Mesothelial cell of epicardium (in vitro differentiated cells): ENCODE measurements at regions not wholly inside any gene's neighbourhood (a gene's known extent, or its start where the extent isn't known, plus 50 kb on each side); places are given as distances from the start of the nearest gene placed in this dataset.
"Not testable (repeated sequence)": the region's sequence is repeated elsewhere in the genome, so short reads cannot be mapped to it uniquely, and the experiment has no call there.

Experiments
- DNase-seq, 2 experiments: peaks; one replicate each; pipeline ENCODE4 v3.0.0; 2021; ENCODE audit warnings: low spot score in 2 of 2; ENCODE audit not compliant: unreplicated experiment in 2 of 2
- H3K27ac Mint-ChIP-seq: 2 replicates; pipeline ENCODE4 v1.8.0; 2021; ENCODE audit warnings: mixed read lengths
- H3K27me3 Mint-ChIP-seq: 2 replicates; pipeline ENCODE4 v1.8.0; 2021; ENCODE audit warnings: low read depth, mixed read lengths
- H3K36me3 Mint-ChIP-seq: 2 replicates; pipeline ENCODE4 v1.8.0; 2021; ENCODE audit warnings: mixed read lengths
- H3K4me1 Mint-ChIP-seq: 2 replicates; pipeline ENCODE4 v1.8.0; 2021; ENCODE audit warnings: mixed read lengths
- H3K4me3 Mint-ChIP-seq: 2 replicates; pipeline ENCODE4 v1.8.0; 2021; ENCODE audit warnings: mild to moderate bottlenecking, moderate library complexity, mixed read lengths
- H3K9me3 Mint-ChIP-seq: 2 replicates; pipeline ENCODE4 v1.8.0; 2021; ENCODE audit warnings: mixed read lengths
- CTCF ChIP-seq: fragments of 200-600 bp; sonication (generic); IDR thresholded peaks from one replicate; pipeline ENCODE4 v1.5.0; 2021; ENCODE audit warnings: antibody characterized with exemption; ENCODE audit not compliant: unreplicated experiment

DNA sequence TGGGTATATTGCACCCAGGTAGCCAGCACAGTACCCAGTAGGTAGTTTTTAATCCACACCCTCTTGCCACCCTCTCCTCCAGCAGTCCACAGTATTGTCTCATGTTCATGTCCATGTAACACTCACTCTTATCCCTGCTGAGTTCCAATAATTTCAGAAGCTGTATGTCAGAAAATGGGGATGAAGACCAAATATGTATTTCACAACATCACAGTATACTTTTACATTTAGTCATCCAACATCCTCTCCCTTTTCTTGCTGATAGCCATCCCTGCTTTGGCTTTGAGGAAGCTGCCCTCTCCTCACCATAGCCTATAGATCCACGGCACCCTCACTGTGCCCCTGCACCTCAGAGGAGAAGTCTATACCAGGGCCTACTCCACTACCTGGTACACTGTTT is 126.0 kb upstream of the LDB2 start:
- no peak overlapping the region for H3K4me3 Mint-ChIP-seq
- no peaks in the 10 kb centered on the region for H3K9me3 Mint-ChIP-seq
- no peaks in the 10 kb centered on the region for H3K36me3 Mint-ChIP-seq
- H3K4me1 Mint-ChIP-seq, result no peaks in the 10 kb centered on the region
- H3K27ac Mint-ChIP-seq, result no peak overlapping the region
- H3K27me3 Mint-ChIP-seq, result peaks cover 6% of the 10 kb centered on the region
- TF ChIP-seq CTCF, result no peak
- DNase-seq, result no peak

GRCh38 chr4:17020901-17021300 is 122.5 kb upstream of the LDB2 start:
- H3K27ac Mint-ChIP-seq, result no peak overlapping the region
- no peaks in the 10 kb centered on the region for H3K4me1 Mint-ChIP-seq
- peaks cover 6% of the 10 kb centered on the region for H3K27me3 Mint-ChIP-seq
- TF ChIP-seq CTCF, result no peak
- DNase-seq, result no peak
- H3K4me3 Mint-ChIP-seq, result no peak overlapping the region
- no peaks in the 10 kb centered on the region for H3K9me3 Mint-ChIP-seq
- H3K36me3 Mint-ChIP-seq, result no peaks in the 10 kb centered on the region

DNA sequence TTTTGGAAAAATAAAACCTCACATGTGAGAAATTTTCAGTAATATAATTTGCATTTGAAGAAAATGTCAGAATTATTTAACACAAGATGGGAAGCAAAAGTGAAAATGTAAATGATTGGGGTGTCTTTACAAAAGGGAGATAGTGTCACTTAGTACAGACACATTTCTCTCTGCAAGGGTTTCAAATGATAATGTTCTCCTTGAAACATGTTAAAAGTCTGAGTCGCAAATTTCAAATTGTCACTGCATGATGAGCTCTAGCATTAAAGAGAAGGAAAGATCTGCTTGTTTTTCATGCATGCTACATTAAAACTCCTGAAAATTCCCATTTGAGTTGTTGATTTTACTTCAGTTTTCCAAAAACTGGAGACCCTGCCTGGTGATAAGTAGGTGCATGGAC is 122.0 kb upstream of the LDB2 start:
- Mint-ChIP-seq H3K27ac (no peak overlapping the region), H3K27me3 (peaks cover 6% of the 10 kb centered on the region), H3K4me3 (no peak overlapping the region), H3K36me3 (no peaks in the 10 kb centered on the region), H3K4me1 (no peaks in the 10 kb centered on the region), H3K9me3 (no peaks in the 10 kb centered on the region)
- no peak for TF ChIP-seq CTCF
- no peak for DNase-seq

GRCh38 chr4:17018621-17019020 is 120.2 kb upstream of the LDB2 start:
- DNase-seq, H3K36me3 Mint-ChIP-seq, H3K4me1 Mint-ChIP-seq, H3K27me3 Mint-ChIP-seq, H3K27ac Mint-ChIP-seq, H3K4me3 Mint-ChIP-seq, H3K9me3 Mint-ChIP-seq: not testable (repeated sequence)

GRCh38 chr4:17018013-17018412 is 119.6 kb upstream of the LDB2 start:
- no peak for DNase-seq
- no peaks in the 10 kb centered on the region for H3K36me3 Mint-ChIP-seq
- H3K4me1 Mint-ChIP-seq, result no peaks in the 10 kb centered on the region
- H3K27me3 Mint-ChIP-seq, result peaks cover 6% of the 10 kb centered on the region
- no peak overlapping the region for H3K27ac Mint-ChIP-seq
- no peak overlapping the region for H3K4me3 Mint-ChIP-seq
- TF ChIP-seq CTCF, result no peak
- H3K9me3 Mint-ChIP-seq, result peaks cover 8% of the 10 kb centered on the region

DNA sequence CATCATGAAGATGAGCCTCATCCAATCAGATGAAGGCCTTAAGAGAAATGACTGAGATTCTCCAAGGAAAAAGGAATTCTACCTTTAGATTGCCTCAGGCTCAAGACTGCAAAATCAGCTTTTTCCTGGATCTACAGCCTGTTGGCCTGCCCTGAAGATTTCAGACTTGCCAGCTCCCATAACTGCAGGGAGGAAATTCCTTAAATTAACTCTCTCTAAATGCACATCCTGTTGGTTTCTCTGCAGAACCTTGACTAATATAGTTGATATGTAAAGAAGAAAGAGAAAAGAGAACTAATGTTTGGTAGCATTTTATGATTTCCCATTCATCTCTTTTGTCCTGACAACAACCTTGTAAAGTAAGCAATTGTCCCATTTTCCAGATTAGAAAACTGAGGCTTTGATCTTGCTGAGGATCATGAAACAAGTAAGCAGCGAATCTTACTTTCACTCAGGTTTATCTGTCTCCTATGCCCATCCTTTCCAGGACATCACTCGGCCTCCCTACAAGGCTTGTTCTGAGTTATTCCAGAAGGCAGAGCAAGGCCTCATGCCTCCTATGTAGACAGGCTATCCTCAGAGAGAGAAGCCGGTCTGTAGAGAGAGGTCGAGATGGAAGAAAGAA is 115.0 kb upstream of the LDB2 start:
- no peak for TF ChIP-seq CTCF
- no peaks in the 10 kb centered on the region for H3K36me3 Mint-ChIP-seq
- no peak overlapping the region for H3K27ac Mint-ChIP-seq
- peaks cover 4% of the 10 kb centered on the region for H3K4me1 Mint-ChIP-seq
- H3K27me3 Mint-ChIP-seq, result no peaks in the 10 kb centered on the region
- H3K9me3 Mint-ChIP-seq, result peaks cover 8% of the 10 kb centered on the region
- no peak overlapping the region for H3K4me3 Mint-ChIP-seq
- DNase-seq, result no peak
